Stimulated activated CD8-positive, alpha-beta memory T cell treated with anti-CD3 and anti-CD28 coated beads, Interleukin-15, amount 100 ng/mL, for 24 hours (primary cell): ENCODE measurements at regions not wholly inside any gene's neighbourhood (a gene's known extent, or its start where the extent isn't known, plus 50 kb on each side); places are given as distances from the start of the nearest gene placed in this dataset.

Experiments
- DNase-seq: peaks from one replicate; pipeline ENCODE4 v3.0.0-alpha.2; 2020; ENCODE audit warnings: low read depth

- peak; percentile 6 for DNase-seq
Observed at GRCh38 chr14:75333606-75334548, 55.2 kb downstream of the FOS start.

- no peak for DNase-seq
Observed at GRCh38 chr14:75334549-75335051, 56.0 kb downstream of the FOS start.

- no peak for DNase-seq
Observed at GRCh38 chr14:75335571-75335970, 56.9 kb downstream of the FOS start.

GRCh38 chr14:75338398-75338797, 59.8 kb downstream of the FOS start:
- DNase-seq = no peak

- DNase-seq = no peak
Observed at GRCh38 chr14:75339059-75339458, 60.4 kb downstream of the FOS start.

- no peak for DNase-seq
Observed at GRCh38 chr14:75340921-75341320, 62.3 kb downstream of the FOS start.

- no peak for DNase-seq
Observed at GRCh38 chr14:75341620-75342019, 63.0 kb downstream of the FOS start.

GRCh38 chr14:75342762-75343599, 64.4 kb downstream of the FOS start:
- no peak for DNase-seq

GRCh38 chr14:75343911-75344310, 65.3 kb downstream of the FOS start:
- DNase-seq = no peak

GRCh38 chr14:75344411-75344810, 65.8 kb downstream of the FOS start:
- DNase-seq = no peak

- DNase-seq = no peak
Observed at GRCh38 chr14:75350505-75351060, 72.0 kb downstream of the FOS start.

GRCh38 chr14:75359098-75359497, 68.7 kb upstream of the JDP2 start:
- DNase-seq = no peak

- DNase-seq = no peak
Observed at GRCh38 chr14:75361041-75361440, 66.8 kb upstream of the JDP2 start.

- no peak for DNase-seq
Observed at GRCh38 chr14:75361751-75362433, 65.9 kb upstream of the JDP2 start.

- DNase-seq = no peak
Observed at GRCh38 chr14:75363130-75363529, 64.7 kb upstream of the JDP2 start.

- DNase-seq = no peak
Observed at GRCh38 chr14:75363570-75364227, 64.1 kb upstream of the JDP2 start.

GRCh38 chr14:75365116-75365515, 62.7 kb upstream of the JDP2 start:
- no peak for DNase-seq

GRCh38 chr14:75366963-75367362, 60.9 kb upstream of the JDP2 start:
- DNase-seq = no peak

GRCh38 chr14:75368333-75368732, 59.5 kb upstream of the JDP2 start:
- DNase-seq = no peak

- no peak for DNase-seq
Observed at GRCh38 chr14:75369506-75369905, 58.3 kb upstream of the JDP2 start.
